ENCODE measurements at regions not wholly inside any gene's neighbourhood (a gene's known extent, or its start where the extent isn't known, plus 50 kb on each side); places are given as distances from the start of the nearest gene placed in this dataset.

- TF ChIP-seq CTCF (conservative IDR thresholded peaks at IDR 0.05; ENCODE audit: low read depth, low read length) (no peak), EZH2 (IDR thresholded peaks at IDR 0.05; ENCODE audit: borderline replicate concordance, low read depth, low read length, poor library complexity, severe bottlenecking) (no peak)
Measured at GRCh38 chr11:100612766-100613165, 74.3 kb upstream of the ARHGAP42 start.

Measured in A673 (cell line).